AG08395 (cell line): ENCODE measurements at regions not wholly inside any gene's neighbourhood (a gene's known extent, or its start where the extent isn't known, plus 50 kb on each side); places are given as distances from the start of the nearest gene placed in this dataset.
"Not testable (repeated sequence)": the region's sequence is repeated elsewhere in the genome, so short reads cannot be mapped to it uniquely, and the experiment has no call there.

Source experiments
- DNase-seq: peaks from one replicate; pipeline ENCODE4 v3.0.0; 2012; ENCODE audit warnings: mixed read lengths, low spot score

DNA sequence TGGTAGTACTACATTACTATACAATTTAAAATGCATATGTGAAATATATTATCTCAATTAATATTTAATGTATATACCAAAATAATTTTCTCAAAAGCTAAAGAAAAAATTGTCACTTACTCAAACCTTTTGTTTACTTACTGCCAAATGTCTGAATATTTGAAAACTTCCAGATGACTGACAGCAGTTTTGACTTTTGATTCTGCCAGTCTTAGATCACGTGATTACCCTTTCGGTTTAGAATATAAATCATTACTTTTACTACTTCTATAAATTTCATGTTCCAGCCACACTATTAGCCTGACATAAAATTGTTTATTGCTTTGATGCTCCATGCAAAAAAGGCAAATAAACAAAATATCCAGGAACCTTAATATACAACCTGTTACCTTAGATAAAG is 680.7 kb upstream of the ID4 start:
- DNase-seq, result no peak

DNA sequence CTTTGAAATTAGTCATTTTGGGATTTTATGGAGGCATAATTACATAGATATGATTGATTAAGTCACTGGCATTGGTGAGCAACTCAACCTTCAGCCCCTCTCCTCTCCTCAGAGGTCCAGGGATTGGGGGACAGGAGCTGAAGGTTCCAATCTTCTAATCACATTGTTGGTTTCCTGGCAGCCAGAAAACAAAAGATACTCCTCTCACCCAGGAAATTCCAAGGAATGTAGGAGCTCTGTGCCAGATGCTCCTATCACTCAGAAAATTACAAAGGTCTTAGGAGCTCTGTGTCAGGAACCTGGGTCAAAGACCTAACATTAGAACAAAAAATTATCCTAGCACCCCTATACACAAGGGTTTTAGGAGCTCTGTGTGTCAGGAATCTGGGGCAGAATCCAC is 679.7 kb upstream of the ID4 start:
- DNase-seq, result no peak

DNA sequence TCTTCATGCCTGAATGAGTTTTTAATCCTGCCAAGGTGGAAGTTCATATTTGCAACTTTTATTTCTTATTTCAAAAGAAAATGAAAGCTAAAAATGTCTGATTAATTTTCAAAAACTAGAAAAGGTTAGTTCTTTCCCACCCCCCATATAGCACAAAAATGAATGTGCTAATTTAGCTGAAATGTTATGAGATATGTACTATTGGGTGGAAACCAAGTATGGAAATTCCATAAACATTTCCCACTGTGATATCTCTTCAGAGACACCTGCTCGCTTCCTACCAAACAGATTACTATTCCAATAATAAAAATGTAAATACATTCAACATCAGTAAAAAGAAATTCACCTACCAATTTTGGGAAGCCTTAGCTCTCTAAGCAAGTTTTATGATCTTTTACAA is 678.6 kb upstream of the ID4 start:
- DNase-seq, result no peak

DNA sequence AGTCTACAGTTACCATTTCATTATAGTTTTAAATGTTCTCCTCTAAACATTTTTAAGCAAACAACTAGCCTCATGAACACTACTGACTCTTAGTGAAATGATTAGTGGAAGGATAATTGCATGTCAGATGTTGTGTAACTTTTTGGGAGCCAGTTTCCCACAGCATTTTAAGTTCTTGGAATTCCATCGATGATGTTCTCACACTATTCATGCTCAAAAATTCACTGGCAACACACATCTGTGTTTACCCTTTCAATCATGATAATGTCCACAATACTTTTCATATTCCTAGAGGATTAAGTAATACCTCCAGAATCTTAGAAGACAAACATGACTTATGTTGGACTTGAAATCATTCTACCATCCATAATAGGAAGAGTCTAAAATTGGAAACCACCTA is 678.1 kb upstream of the ID4 start:
- peak; percentile 2 for DNase-seq

DNA sequence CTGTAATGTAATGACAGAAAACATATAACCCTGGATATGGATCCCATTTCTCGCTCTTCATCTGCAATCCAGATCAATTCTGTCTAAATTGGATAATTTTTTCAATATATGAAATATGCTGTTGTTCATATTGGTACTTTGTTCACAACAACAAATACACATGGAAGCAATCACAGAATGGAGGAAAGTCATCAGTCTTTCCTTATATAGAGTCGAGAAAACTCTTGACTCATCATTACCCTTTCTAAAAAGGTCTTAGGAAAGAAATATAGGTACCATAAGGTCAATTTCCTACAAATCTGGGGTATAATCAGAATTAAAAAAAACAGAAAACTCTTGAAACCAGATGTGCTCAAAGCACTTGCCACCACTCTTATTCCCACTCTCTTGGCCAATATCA is 677.6 kb upstream of the ID4 start:
- DNase-seq, result no peak

DNA sequence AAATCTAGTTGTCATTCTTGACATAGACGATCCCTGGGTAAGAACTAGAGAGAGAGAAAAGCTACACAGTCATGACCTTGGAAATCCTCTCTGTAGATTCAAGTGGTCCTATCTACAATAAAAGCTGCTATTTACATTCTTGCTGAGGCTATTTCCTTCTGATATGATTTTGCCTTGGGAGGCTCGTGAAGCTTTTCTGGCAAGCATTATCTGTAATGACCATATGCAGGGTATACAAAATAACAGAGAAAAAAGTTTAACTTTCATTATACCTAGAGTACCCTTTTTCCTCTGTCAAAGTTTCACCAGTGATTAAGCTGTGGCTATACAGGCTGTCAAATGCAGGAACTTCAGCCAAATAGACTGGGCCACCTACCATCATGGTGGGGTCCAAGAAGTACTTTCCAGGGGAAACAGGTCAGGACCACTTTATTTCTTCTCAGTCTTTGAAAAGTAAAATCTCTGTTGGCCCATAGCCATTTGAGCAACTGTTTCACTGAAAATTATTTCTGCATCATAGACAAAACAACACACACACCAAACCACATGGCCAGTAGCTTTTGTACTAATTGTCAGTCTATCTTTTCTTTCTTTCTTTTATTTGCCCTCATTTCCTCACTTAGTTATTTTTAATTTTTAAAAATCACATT is 677.0 kb upstream of the ID4 start:
- DNase-seq, result no peak

DNA sequence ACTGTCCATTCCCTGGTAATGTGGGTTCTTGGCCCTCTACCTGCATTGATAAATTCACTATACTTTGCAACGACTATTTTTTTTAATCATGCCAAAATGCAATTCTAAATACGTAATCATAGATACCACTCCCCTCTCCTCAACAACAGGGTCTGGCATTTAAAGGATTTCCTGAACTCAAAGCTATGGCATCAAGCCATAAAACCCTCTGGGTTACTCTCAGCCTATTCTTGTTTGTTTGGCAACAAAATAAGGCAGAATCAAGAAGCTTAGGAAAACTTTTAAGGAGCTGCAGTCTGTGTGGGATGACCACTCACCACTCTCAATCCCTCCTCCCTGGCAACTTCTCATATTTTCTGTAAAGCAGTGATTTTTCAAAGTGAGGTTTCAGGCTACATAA is 669.9 kb upstream of the ID4 start:
- DNase-seq, result no peak

DNA sequence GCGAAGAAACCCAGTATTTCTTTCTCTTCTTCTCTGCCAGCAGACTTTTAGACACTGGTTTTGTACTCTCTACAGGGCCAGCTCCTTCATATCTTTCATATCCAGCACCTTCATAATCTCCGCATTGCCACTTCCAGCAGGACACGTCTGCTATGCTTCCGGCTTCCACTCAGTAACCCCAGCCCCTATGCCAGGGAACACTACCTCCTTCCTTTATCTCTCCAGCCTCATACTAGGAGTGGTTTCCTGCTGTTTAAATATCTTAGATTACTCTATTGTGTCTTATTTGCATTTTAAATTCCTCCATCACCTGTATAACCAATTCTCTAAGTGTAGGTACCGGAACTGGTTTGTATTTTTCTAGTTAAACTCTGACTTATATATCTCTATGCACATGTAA is 667.8 kb upstream of the ID4 start:
- DNase-seq, result no peak

DNA sequence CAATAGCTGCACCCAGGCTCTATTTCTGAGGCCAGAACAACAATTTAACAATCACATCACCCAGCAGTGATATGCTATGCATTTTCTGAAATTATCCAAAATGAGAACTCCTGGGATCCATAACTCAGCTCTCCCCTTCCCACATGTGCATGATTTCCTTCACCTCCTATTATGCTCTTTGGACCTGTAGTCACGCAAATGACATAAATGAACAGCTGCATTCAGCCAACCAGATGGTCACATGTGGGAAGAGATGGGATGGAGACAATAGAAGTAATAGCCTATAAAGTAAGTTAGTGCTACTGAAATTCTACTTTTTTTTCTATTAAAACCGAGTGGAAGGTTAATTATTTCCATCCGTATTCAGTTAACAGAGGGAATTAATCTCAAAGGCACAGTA is 662.1 kb upstream of the ID4 start:
- DNase-seq, result peak; percentile 3

DNA sequence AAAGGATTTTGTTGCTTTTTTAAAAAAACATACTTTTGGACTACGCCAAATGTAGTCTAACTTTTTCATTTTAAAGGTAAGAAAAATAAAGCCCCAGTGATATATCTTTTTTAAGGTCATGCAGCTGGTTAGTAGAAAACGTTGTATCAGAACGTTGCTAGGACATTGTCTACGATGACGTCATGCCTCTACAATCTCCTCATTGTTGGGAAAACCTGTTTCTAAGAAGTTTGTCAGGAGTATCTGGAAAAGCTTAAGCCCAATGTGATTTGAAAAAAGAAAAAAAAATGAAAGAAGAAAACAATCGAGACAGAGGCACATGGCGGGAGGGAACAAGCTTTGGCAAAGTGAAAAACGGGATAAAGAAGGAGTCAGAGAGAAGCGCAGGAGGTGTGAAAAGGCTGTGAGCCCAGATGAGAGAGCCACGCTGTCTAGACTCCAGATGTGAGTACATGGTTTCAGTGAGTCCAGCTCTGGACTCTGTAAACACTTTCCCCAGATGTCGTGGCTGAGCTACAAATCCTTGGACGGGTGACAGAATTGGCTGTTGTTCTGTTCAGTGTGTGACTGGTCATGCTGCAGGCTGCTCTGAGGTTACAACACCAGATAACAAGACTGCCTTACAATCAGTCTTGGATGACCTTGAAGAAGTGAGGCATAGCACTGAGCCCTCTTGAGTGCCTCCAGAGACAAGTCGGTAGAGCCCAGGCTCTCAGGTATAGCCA is 656.7 kb upstream of the ID4 start:
- DNase-seq, result peak; percentile 25

DNA sequence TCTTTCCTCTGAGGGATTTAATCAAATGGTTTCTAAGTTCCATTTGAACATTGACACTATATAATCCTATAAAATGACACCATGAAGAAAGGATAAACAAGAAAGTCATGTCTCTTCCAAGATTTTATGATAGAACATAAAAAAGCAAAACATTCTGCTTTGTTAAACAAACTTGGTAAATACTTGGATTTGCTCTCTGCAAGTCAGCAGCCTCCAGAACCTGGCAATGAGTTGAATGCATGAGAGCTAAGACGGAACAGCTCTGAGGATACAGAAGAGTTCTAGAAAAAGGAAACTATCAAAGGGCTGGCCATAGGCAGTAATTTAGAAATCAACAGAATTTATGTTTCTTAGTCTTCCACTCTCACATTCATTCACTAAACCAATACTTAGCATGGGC is 656.0 kb upstream of the ID4 start:
- DNase-seq, result no peak

DNA sequence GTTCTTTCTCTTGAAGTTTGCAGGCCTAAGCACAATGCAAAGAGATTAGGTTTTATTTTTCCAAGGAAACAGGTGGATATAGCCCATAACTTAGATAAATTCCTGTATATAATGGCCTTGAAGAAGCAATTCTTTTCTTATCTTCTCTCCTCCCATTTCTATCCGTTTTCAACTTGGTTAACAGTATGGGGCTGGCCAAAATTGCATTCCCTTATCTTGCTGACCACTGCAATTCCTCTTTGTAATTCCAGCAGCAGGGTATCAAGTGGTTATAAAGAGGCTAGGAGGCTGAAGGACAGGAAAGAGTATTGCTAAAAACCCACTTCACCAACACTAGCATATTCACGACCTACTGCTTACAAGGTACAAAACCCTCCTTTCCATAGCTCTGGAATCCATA is 643.5 kb upstream of the ID4 start:
- DNase-seq, result no peak

DNA sequence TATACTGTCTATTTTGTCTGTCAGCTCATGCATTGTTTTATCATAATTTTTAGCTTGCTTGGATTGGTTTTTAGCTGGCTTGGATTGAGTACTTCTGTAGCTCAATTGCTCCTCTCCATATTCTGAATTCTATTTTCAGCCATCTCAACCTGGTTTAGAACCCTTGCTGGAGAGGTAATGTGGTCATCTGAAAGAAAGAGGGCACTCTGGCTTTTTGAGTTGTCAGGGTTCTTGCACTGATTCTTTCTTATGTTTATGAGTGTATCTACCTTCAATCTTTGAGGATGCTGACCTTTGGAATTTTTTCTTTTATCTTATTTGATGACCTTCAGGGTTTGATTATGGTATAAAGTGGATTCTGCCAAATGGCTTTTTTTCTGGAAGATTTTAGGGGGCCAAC is 632.7 kb upstream of the ID4 start:
- DNase-seq, result no peak

DNA sequence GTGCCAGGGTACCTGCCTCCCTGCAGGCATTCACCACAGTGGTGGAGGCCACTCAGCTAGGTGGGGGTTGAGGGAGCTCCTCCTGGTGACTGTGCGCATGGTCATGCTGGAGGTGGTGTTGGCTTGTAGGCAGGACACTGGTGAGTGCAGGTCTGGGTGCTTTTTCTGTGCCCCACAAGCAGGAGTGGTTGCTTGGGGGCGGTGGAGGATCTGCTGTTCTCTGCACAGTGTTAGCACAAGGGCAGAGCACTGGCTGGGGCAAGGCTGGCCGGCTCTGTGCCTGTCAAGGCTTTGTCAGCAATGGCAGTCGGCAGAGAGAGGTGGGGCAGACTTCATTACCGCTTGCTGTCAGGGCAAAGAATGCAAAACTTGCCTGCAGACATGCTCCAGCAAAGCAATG is 632.1 kb upstream of the ID4 start:
- no peak for DNase-seq

DNA sequence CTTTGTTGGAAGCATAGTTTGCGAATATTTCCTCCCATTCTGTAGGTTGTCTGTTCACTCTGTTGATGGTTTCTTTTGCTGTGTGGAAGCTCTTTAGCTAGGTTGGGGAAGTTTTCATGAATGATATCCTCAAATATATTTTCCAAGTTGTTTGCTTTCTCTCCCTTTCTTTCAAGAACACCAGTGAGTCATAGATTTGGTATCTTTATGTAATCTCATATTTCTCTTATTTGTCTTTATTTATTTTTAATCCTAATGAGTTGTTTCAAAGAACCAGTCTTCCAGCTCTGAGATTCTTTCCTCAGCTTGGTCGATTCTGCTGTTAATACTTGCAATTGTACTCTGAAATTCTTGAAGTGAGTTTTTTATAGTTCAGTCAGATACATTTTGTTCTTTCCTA is 628.0 kb upstream of the ID4 start:
- no peak for DNase-seq

DNA sequence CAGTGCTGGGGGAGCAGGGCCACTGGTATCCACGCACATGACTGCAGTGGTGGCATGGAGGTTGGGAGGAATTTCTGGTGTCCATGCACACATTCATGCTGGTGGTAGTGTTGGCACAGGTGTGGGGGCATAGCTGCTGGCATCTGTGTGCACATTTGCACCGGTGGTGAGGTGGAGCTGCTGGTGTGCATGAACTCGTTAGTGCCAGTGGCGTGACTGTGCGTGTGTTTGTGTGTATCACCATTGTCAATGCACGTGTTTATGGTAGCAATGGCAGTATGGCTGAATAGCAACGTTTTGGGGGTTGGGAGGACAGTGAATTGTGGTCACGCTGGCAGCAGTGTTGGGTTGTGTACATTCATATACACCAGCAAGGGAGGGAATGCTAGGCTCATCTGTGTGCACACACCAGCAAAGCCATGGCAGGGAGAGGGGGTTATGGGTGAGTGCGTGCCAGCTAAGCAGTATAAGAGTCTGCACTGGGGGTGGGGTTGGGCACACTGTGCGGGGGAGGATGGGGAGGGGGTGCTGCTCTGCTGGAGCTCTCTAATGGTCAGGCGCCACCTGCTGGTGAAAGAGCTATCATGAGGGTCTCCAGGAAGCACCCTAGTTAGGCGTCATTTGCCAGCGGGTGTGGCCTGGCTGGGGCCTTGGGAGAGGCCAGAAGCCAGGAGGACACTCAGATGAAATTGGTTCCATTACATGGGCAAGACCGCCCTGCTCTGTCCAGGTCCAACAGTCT is 626.1 kb upstream of the ID4 start:
- no peak for DNase-seq

DNA sequence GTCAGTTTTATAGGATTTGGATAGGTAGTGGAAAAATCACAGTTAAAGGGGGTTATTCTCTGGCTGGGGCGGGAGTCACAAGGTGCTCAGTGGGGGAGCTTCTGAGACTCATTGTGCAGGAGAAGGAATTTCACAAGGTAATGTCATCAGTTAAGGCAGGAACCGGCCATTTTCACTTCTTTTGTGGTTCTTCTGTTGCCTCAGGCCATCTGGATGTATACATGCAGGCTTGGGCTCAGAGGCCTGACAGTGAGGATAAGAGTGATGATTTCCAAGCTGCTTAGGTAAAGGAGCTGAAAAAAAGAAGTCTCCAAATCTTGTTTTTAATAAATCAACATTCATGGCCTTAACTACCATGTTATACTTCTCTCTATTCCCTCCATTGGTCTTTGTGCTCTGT is 622.9 kb upstream of the ID4 start:
- no peak for DNase-seq

DNA sequence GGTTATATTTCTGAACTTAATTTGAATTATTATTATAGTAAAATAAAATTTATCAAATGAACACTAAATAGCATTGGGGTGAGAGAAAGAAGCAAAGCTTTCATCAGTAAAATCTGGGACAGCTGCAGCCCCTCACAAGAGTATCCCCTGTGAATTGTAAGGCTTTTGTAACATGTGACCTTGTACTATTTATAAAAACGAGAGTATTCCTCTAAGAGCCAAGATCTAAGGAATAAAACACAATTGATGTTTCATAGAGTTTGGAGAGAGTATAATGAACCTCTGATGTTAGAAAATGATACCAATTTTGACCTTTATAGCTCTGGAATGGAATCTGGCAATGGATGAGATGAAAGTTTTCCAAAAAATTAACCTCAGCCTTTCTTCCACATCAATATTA is 617.2 kb upstream of the ID4 start:
- no peak for DNase-seq

DNA sequence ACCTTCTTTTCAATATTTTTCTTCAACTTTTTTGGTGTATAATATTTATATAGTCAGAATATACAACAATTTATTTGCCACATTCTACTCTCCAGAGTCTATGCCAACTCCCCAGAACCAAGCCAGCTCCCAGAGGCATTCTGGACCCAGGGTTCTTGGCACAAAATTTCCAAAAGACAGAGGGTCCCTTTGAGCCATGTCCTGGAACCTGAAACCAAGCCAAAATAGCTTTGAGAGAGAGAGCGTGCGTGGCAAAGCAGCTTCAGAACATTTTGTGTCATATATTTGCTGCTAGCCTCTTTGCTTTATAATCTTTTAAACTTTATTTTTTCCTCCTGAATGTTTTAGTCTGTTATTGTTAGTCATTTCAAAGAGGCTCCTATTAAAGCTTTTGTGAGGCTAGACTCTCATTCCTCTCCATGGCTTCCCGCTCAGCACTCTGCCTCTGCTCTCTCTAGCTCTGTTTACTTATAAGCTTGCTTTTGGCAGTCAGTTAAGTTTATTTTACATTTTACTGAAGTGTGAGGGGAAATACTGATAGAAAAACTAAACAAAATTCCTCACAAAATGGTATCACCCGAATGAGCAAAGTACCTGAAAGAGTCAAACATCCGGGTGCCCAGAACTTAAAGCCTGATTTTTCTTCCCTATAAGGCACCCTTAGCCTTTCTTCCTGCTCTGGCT is 605.1 kb upstream of the ID4 start:
- no peak for DNase-seq

DNA sequence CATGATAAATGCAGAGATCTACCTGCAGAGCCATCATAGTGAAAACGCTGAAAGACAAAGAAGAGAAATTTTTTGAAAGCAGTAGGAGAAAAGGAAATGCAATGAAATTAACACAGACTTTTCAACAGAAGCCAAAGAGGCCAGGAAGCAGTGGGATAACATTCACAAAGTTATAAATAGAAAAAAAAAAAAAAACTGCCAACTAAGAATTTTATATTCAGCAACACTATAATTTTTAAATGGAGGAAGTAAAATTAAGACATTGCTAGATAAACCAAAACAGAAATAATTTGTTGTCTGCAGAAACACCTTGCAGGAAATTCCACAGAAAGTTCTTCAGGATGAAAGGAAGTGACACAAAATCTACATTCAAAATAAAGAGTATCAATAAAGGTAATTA is 591.5 kb upstream of the ID4 start:
- no peak for DNase-seq

DNA sequence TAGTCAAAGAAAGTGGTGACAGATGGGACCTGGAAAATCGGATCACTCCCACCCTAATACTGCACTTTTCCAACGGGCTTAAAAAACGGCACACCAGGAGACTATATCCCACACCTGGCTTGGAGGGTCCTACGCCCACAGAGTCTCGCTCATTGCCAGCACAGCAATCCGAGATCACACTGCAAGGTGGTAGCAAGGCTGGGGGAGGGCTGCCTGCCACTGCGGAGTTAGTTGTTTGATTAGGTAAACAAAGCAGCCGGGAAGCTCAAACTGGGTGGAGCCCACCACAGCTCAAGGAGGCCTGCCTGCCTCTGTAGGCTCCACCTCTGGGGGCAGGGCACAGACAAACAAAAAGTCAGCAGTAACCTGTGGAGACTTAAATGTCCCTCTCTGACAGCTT is 590.0 kb upstream of the ID4 start:
- not testable (repeated sequence) for DNase-seq

DNA sequence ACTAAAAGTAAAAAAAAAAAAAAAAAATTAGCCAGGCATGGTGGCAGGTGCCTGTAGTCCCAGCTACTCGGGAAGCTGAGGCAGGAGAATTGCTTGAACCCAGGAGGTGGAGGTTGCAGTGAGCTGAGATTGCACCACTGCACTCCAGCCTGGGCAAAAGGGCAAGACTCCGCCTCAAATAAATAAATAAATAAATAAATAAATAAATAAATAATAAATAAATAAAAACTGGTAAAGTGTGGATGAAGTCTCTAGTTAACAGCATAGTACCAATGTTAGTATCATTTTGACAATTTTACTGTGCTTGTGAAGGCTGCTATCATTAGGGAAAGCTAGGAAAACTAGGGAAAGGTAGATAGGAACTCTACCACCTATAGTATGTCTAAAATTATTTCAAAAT is 581.0 kb upstream of the ID4 start:
- not testable (repeated sequence) for DNase-seq

DNA sequence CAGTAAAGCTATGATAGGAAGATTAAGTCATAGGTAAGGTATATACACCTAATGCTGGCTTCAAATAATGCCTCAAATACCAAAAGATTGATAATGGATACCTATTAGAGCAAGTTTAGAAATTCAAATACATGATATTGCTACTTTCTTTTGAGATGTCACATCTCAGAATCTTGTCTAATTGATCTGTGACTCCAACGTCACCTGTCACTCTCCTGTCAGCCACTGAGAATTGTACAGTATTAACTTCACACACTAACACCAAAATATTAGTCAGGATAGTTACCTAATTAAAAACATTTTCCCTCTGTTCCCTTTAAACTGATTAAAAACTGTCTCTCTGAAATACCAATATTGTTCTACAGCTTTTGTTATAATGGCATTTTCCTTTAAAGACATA is 575.5 kb upstream of the ID4 start:
- DNase-seq, result no peak
